ENCODE measurements at regions not wholly inside any gene's neighbourhood (a gene's known extent, or its start where the extent isn't known, plus 50 kb on each side); places are given as distances from the start of the nearest gene placed in this dataset.
"Not testable (repeated sequence)": the region's sequence is repeated elsewhere in the genome, so short reads cannot be mapped to it uniquely, and the experiment has no call there.

DNA sequence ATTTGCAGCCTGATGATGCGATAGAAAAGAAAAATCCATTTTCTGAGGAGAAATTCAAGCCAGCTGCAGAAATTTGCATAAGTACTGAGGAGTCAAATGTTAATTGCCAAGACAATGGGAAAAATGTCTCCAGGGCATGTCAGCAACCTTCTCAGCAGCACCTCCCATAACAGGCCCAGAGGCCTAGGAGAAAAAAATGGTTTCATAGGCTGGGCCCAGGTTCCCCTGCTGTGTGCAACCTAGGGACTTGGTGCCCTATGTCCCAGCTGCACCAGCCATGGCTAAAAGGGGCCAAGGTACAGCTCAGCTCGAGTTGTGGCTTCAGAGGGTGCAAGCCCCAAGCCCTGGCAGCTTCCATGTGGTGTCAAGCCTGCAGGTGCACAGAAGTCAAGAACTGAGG lies 144.8 kb upstream of the PRKD1 start:
- TF ChIP-seq EZH2phosphoT487 (IDR thresholded peaks at IDR 0.05; ENCODE audit: insufficient read depth, low read depth); EZH2 (IDR thresholded peaks at IDR 0.05; ENCODE audit: insufficient read depth, poor library complexity, severe bottlenecking): not testable (repeated sequence)

All from GM23248 (cell line).